HG03571 (cell line): ENCODE measurements at regions not wholly inside any gene's neighbourhood (a gene's known extent, or its start where the extent isn't known, plus 50 kb on each side); places are given as distances from the start of the nearest gene placed in this dataset.
"Not testable (repeated sequence)": the region's sequence is repeated elsewhere in the genome, so short reads cannot be mapped to it uniquely, and the experiment has no call there.

Experiments
- ATAC-seq: cut with Tn5 transposase; IDR thresholded peaks from one replicate; pipeline ENCODE4 v1.9.1; 2021; ENCODE audit not compliant: unreplicated experiment

- no peak for ATAC-seq
Measured at GRCh38 chr5:153350175-153350883, 140.1 kb upstream of the GRIA1 start.

DNA sequence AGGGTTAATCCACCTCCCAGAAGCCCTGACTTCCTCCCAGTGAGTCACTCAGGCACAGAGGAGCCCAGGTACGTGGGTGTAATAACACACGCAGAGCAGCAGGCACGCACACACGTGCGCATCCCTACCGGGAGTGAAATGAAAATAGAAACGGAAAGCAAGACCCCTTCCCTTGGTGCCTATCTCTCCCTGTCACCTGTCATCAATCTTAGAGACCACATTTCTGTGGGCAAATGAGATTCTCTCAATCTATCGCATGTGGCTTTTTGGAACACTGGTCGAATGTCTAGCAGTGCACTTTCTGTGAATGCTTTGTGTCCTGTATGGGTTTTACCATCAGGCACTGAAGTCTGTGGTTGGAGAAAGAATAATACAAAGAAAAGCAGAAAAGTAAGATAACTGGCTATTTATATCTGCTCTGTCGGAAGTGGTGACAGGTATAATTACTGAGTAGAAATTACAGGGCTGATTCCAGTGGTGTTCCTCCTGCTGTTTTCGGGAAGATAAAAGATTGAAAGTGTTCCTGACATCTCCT, 137.7 kb upstream of the GRIA1 start:
- peak; percentile 58 for ATAC-seq

GRCh38 chr5:153357493-153358112, 132.9 kb upstream of the GRIA1 start:
- ATAC-seq = no peak

DNA sequence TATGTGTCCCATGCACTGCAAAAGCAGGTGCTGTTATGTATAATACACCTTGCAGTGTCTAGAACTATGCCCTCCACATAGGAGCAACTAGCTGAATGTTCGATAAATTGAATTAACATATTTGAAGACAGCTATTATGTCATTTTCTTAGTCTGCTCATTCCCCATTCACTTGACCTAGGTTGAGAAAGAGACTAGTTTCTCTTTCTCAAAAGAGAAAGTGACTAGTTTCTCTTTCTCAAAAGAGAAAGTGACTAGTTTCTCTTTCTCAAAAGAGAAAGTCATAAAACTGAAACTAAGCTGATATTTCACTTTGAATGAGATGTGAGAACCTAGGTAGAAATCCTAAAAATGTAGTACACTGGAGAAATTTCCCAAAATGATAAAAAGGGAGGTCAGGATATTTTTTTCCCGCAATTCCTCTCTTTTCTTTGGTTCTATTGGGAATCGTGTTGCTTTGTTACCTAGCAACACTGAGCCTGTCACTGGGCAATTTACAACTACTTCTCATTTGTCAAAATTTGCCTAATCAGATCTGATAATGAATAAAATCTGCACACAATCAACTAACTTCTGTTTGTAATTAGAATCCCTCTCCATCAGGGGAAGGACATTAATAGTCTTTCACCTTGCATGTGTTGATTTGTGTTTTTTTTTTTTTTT, 132.0 kb upstream of the GRIA1 start:
- peak; percentile 93 for ATAC-seq

DNA sequence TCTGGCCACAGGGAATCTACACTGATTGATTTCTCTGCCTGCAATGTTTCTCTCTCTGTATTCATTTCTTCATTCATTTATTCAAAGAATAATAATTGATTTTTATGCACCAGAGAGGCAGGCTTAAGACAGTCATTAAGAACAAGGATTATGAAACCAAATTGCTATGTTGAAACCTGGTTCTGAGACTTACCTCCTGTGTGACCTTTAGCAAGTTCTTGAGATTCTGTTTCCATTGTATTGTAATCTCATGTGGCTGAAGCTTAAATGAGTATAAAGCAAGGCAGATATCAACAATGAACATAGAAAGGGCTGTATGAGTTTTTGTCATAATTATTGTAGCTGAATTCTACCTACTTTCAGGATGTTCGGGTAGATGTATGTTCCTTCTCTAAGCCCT, 129.6 kb upstream of the GRIA1 start:
- no peak for ATAC-seq

DNA sequence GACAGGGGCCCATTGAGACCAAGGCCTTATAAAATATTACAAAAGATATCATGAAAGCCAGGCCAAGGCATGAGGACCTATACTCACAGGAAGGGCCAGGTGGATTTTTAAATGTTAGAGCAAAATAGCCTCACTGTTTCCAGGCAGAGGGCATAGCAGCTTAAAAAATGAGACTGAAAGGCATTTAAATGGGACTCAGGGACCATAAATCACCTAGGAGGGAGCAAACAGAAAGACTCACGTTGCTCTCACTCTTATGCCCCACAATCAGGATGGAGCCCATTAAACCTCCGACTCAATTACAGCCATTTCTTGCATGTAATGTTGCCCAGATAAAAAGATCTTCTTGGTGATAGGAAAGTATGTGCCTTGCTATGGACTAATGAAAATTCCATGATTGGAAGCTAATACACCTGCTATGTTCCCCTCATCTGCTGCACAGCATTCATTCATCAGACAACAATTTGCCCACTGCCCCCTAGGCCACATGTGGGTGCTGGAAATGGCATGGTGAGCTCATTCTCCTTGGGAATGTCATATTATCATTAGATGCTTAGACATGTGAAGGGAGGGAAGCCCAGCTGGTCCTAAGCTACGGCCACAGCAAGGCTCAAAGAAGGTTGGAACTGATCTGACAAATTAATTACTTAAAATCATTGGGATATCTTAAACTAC, 128.6 kb upstream of the GRIA1 start:
- ATAC-seq = no peak

DNA sequence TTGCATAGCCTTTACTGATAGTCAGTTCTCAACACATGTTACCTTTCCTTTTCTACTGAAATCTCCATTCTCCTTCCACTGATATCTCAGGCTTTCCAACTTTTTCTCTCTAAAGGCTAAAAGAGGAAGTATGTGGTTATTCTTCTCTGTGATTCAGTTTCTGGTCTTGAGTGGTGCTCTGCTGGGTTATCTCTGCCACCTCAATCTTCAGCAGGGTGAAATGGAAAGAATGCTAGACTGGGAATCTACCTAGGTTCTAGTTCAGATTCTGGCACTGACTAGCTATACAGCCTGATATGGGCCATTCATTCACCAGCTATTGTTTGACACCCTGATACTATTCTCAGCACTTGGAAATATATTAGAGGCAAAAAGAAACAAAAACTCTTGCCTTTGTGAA, 124.9 kb upstream of the GRIA1 start:
- ATAC-seq = no peak

DNA sequence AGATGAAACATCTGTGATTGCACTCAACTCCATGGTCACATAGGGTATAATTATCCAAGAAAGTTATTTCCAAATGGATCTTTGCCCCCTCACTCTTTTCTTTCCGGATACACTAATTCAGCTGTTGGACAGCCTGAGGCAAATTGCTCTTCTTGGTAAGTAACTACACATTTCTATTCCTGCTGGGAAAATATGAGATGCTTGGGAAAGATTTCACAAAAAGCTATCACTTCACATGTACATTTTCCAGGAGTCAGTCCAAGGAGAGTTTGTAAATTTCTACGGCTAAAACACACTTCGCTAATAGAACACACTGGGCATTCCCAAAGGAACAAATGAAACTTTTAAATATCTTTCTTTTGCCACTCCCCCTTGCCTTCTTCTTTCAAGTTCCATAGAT, 123.0 kb upstream of the GRIA1 start:
- ATAC-seq = no peak

GRCh38 chr5:153372425-153373129, 117.9 kb upstream of the GRIA1 start:
- no peak for ATAC-seq

GRCh38 chr5:153373130-153373498, 117.4 kb upstream of the GRIA1 start:
- no peak for ATAC-seq

DNA sequence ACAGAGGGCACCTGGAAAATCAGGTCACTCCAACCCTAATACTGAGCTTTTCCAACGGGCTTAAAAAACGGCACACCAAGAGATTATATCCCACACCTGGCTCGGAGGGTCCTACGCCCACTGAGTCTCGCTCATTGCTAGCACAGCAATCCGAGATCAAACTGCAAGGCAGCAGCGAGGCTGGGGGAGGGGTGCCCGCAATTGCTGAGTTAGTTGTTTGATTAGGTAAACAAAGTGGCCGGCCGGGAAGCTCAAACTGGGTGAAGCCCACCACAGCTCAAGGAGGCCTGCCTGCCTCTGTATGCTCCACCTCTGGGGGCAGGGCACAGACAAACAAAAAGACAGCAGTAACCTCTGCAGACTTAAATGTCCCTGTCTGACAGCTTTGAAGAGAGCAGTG, 108.8 kb upstream of the GRIA1 start:
- ATAC-seq = not testable (repeated sequence)

- ATAC-seq = no peak
Measured at GRCh38 chr5:153390569-153390968, 99.9 kb upstream of the GRIA1 start.

DNA sequence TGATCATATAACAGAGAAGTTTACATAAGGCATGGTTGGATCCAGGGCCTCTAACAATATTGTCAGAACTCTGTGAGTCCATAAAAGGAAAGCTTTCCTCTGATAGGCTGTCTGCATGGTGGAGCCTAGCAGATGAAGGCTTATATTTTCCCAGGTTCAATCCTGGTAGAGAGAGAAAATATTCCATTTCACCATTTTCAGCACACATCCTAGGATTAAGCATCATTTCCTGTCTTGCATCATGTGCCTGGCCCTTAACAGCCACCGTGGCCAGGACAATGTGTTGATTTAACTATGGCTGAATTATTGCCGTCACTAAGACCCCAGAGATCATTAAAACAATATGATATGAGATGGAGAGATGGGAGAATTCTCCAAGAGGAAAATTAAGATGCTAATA, 90.9 kb upstream of the GRIA1 start:
- ATAC-seq = no peak

DNA sequence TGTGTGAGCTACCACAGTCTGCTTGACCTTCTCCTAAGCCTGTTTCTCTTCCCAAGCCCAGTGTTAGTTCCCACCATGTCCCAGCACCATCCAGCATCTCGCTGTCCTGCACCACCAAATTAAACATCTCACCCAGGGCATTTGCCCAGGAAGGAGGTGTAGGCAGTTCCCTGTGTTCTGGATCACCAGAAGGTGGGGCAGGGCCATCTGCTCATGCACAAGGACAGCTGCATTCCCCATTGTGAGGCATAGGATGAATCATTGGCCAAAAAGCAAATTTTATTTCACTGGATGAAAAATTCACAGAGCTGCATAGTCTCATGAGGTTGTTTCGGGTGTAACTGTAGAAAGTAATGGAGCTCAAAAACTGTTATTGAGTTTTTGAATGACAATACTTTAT, 89.5 kb upstream of the GRIA1 start:
- ATAC-seq = no peak

GRCh38 chr5:153402550-153402949, 87.9 kb upstream of the GRIA1 start:
- ATAC-seq = no peak

GRCh38 chr5:153403470-153403869, 87.0 kb upstream of the GRIA1 start:
- no peak for ATAC-seq

DNA sequence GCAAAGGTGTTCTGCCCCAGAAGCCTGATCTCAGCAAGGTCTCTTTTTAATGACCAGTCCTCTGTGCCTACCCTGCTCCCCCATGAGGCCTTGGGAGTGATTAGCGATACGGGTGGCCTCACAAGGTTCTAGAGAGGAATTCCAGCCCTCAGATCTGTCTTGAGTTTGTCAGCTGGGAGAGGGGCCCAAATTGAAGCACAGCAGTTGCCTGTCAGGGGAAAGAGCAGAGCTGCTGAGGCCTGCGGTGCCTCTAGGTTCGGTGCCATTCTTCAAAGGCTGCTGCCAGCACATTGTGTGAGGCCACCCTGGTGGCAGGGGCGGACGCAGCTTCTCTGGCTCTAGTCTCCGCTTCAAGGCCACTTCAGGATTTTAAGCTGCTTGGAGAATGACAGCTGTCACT, 85.7 kb upstream of the GRIA1 start:
- ATAC-seq = no peak

GRCh38 chr5:153421676-153422075, 68.8 kb upstream of the GRIA1 start:
- no peak for ATAC-seq

- no peak for ATAC-seq
Measured at GRCh38 chr5:153425914-153426313, 64.6 kb upstream of the GRIA1 start.

DNA sequence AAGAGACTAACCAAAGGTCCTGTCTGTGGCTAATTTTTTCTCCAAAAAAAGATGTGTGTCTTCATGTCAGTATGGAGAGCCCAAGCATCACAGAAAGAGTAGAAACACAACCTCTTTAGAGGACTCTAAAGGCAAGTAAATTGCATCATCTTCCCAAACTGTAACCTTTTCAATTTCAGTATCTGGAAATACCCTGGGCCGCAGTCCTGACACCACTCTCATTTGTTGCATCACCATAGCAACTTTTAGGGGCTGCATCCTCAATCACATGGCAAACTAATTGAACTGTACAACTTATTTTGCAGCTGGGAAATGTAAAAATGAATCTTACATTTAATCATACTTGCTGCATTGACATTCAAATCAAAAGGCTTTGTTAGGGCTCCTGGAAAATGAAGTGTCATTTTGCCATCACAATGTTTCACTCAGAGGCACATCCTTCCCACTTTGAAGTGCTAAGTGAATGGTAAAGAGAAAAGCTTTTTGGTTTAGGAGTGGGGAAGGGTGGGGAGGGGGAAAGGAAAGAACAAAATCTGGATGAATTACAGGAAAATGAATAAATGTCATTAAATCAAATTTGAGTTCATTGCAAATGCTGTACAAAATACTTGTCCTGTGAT, 60.6 kb upstream of the GRIA1 start:
- no peak for ATAC-seq

GRCh38 chr5:153432583-153432982, 57.9 kb upstream of the GRIA1 start:
- ATAC-seq = no peak
